Prostate gland (tissue), 2 donors: ENCODE measurements at regions not wholly inside any gene's neighbourhood (a gene's known extent, or its start where the extent isn't known, plus 50 kb on each side); places are given as distances from the start of the nearest gene placed in this dataset.

Source experiments
- DNase-seq: peaks from one replicate; pipeline ENCODE4 v3.0.0-alpha.2; 2019; ENCODE audit warnings: low spot score
- H3K27ac ChIP-seq, 2 donors: fragments of 200-600 bp; sonication (generic); 2 replicates each; pipeline ENCODE4 v1.5.1; 2017 to 2019
- H3K27me3 ChIP-seq: fragments of 200-600 bp; sonication (generic); replicated peaks from 2 replicates; pipeline ENCODE4 v1.5.1; 2019; ENCODE audit not compliant: insufficient read depth
- H3K36me3 ChIP-seq, 2 donors: fragments of 200-600 bp; sonication (generic); 1 replicate in 1 of 2; 2 replicates in 1 of 2; pipeline versions ENCODE4 v1.5.1 to v1.8.1; 2017 to 2019
- H3K4me1 ChIP-seq: fragments of 200-600 bp; sonication (generic); replicated peaks from 2 replicates; pipeline ENCODE4 v1.5.1; 2019
- H3K4me3 ChIP-seq, 2 donors: fragments of 200-600 bp; sonication (generic); 2 replicates each; pipeline ENCODE4 v1.5.1; 2017 to 2019
- H3K9me3 ChIP-seq: fragments of 200-600 bp; sonication (generic); 2 replicates; pipeline ENCODE4 v1.5.1; 2017
- CTCF ChIP-seq, 4 experiments: fragments of 200-600 bp in 2 of 4; fragments of 450-650 bp in 2 of 4; sonication (generic) in 2 of 4; IDR thresholded peaks; 1 replicate in 3 of 4; 2 replicates in 1 of 4; pipeline ENCODE4 v1.5.1; 2016 to 2019; ENCODE audit warnings: antibody characterized with exemption in 4 of 4, mild to moderate bottlenecking in 2 of 4, moderate library complexity in 2 of 4
- POLR2A ChIP-seq: fragments of 450-650 bp; IDR thresholded peaks from one replicate; pipeline ENCODE4 v1.6.1; 2016; ENCODE audit warnings: antibody characterized with exemption, mild to moderate bottlenecking
- POLR2AphosphoS5 ChIP-seq: sonication (generic); formaldehyde crosslinking; IDR thresholded peaks from one replicate; pipeline ENCODE4 v1.6.1; 2017; ENCODE audit warnings: antibody characterized with exemption
- WGBS: methylation state at CpG from one replicate; pipeline ENCODE4 v1.1.5; 2018; 5-methylcytosine and 5-hydroxymethylcytosine counted together
- intact Hi-C: fragments of 100-400 bp; cut with DNase I; formaldehyde crosslinking; loops from one replicate; pipeline ENCODE4 v1.14.2; 2022

- Histone ChIP-seq H3K36me3 (no peaks in the 10 kb centered on the region), H3K27me3 (no peaks in the 10 kb centered on the region), H3K9me3 (no peaks in the 10 kb centered on the region), H3K4me1 (no peaks in the 10 kb centered on the region), H3K27ac (no peak overlapping the region), H3K4me3 (no peak overlapping the region)
- 80% methylated on average over 3 of the region's 3 CpGs for WGBS
- no peak for DNase-seq
- intact Hi-C loops: no loop called here
- TF ChIP-seq CTCF (IDR thresholded peaks at IDR 0.05) (no peak), POLR2A (no peak)
Observed at GRCh38 chr9:118609355-118610044, 759.7 kb downstream of the BRINP1 start.

- intact Hi-C loops: no loop called here
Observed at GRCh38 chr9:118612201-118612600, 757.0 kb downstream of the BRINP1 start.

GRCh38 chr9:118613996-118614395, 755.2 kb downstream of the BRINP1 start:
- H3K4me1 ChIP-seq: no peaks in the 10 kb centered on the region
- WGBS: 11% methylated on average over 1 of the region's 1 CpG
- TF ChIP-seq CTCF (IDR thresholded peaks at IDR 0.05) (no peak), POLR2AphosphoS5 (no peak), POLR2A (no peak)
- H3K4me3 ChIP-seq: no peak overlapping the region
- DNase-seq: no peak
- no peak overlapping the region for H3K27ac ChIP-seq
- H3K36me3 ChIP-seq: no peaks in the 10 kb centered on the region
- H3K27me3 ChIP-seq: no peaks in the 10 kb centered on the region
- H3K9me3 ChIP-seq: no peaks in the 10 kb centered on the region
- intact Hi-C loops: no loop called here

More at GRCh38 chr9:118612201-118612600, 757.0 kb downstream of the BRINP1 start:
- H3K36me3 ChIP-seq: no peaks in the 10 kb centered on the region
- DNase-seq: no peak
- H3K27ac ChIP-seq: no peak overlapping the region
- TF ChIP-seq POLR2AphosphoS5: no peak
- H3K4me3 ChIP-seq: no peak overlapping the region
- no peaks in the 10 kb centered on the region for H3K4me1 ChIP-seq
- H3K9me3 ChIP-seq: no peaks in the 10 kb centered on the region
- 42% methylated on average over 3 of the region's 3 CpGs for WGBS
- no peaks in the 10 kb centered on the region for H3K27me3 ChIP-seq

GRCh38 chr9:118618084-118618483, 751.2 kb downstream of the BRINP1 start:
- WGBS: 58% methylated on average over 1 of the region's 1 CpG
- Histone ChIP-seq H3K9me3 (no peaks in the 10 kb centered on the region), H3K27me3 (no peaks in the 10 kb centered on the region), H3K4me3 (no peak overlapping the region), H3K4me1 (no peaks in the 10 kb centered on the region), H3K27ac (no peak overlapping the region), H3K36me3 (no peaks in the 10 kb centered on the region)
- TF ChIP-seq CTCF (IDR thresholded peaks at IDR 0.05) (no peak), POLR2A (no peak), POLR2AphosphoS5 (no peak)
- intact Hi-C loops: no loop called here
- no peak for DNase-seq

- Histone ChIP-seq H3K36me3 (no peaks in the 10 kb centered on the region), H3K9me3 (no peaks in the 10 kb centered on the region), H3K27ac (no peak overlapping the region), H3K4me3 (no peak overlapping the region), H3K4me1 (no peaks in the 10 kb centered on the region), H3K27me3 (no peaks in the 10 kb centered on the region)
- 60% methylated on average over 2 of the region's 2 CpGs for WGBS
- DNase-seq: no peak
- intact Hi-C loops: no loop called here
- no peak for TF ChIP-seq POLR2AphosphoS5
- TF ChIP-seq POLR2A: no peak
- no peak for TF ChIP-seq CTCF (IDR thresholded peaks at IDR 0.05)
Observed at GRCh38 chr9:118618849-118619248, 750.4 kb downstream of the BRINP1 start.
